ENCODE measurements at regions not wholly inside any gene's neighbourhood (a gene's known extent, or its start where the extent isn't known, plus 50 kb on each side); places are given as distances from the start of the nearest gene placed in this dataset.

GRCh38 chr15:47333734-47334133 is 383.6 kb upstream of the SEMA6D start:
- TF ChIP-seq TCF12 (IDR thresholded peaks at IDR 0.05; ENCODE audit: low read depth) = no peak
- TF ChIP-seq EGR1 (IDR thresholded peaks at IDR 0.05) = no peak
- no peak for TF ChIP-seq USF1 (IDR thresholded peaks at IDR 0.05)
- TF ChIP-seq RAD21 (IDR thresholded peaks at IDR 0.05; ENCODE audit: low read depth) = no peak
- TF ChIP-seq CREB1 (IDR thresholded peaks at IDR 0.05; ENCODE audit: low read depth) = no peak
- no peak for TF ChIP-seq EP300 (IDR thresholded peaks at IDR 0.05; ENCODE audit: borderline replicate concordance)
- no peak for TF ChIP-seq ZBTB7A (IDR thresholded peaks at IDR 0.05; ENCODE audit: low read depth)
- no peak for TF ChIP-seq FOXM1 (IDR thresholded peaks at IDR 0.05; ENCODE audit: borderline replicate concordance, low read depth)
- no peak for TF ChIP-seq NFIC (IDR thresholded peaks at IDR 0.05)
- TF ChIP-seq TEAD4 (IDR thresholded peaks at IDR 0.05) = no peak
- no peak for TF ChIP-seq REST (IDR thresholded peaks at IDR 0.05; ENCODE audit: low read depth)
- no peak for TF ChIP-seq TAF1 (IDR thresholded peaks at IDR 0.05; ENCODE audit: low read depth)

GRCh38 chr15:47334805-47335535 is 382.3 kb upstream of the SEMA6D start:
- no peak for TF ChIP-seq ZBTB7A (IDR thresholded peaks at IDR 0.05; ENCODE audit: low read depth)
- no peak for TF ChIP-seq EGR1 (IDR thresholded peaks at IDR 0.05)
- no peak for TF ChIP-seq FOXM1 (IDR thresholded peaks at IDR 0.05; ENCODE audit: borderline replicate concordance, low read depth)
- no peak for TF ChIP-seq CREB1 (IDR thresholded peaks at IDR 0.05; ENCODE audit: low read depth)
- no peak for TF ChIP-seq TEAD4 (IDR thresholded peaks at IDR 0.05)
- TF ChIP-seq USF1 (IDR thresholded peaks at IDR 0.05) = no peak

GRCh38 chr15:47337106-47337505 is 380.2 kb upstream of the SEMA6D start:
- TF ChIP-seq MAX (IDR thresholded peaks at IDR 0.05) = no peak

- TF ChIP-seq USF1 (IDR thresholded peaks at IDR 0.05) (no peak), NFIC (IDR thresholded peaks at IDR 0.05) (no peak)
These were observed 379.5 kb upstream of the SEMA6D start for GRCh38 chr15:47337836-47338235.

GRCh38 chr15:47338771-47339170 is 378.5 kb upstream of the SEMA6D start:
- no peak for TF ChIP-seq YY1 (IDR thresholded peaks at IDR 0.05; ENCODE audit: low read depth)

GRCh38 chr15:47339800-47340570 is 377.3 kb upstream of the SEMA6D start:
- TF ChIP-seq TEAD4 (IDR thresholded peaks at IDR 0.05) = no peak
- no peak for TF ChIP-seq USF1 (IDR thresholded peaks at IDR 0.05)
- TF ChIP-seq EP300 (IDR thresholded peaks at IDR 0.05; ENCODE audit: borderline replicate concordance) = no peak
- no peak for TF ChIP-seq EGR1 (IDR thresholded peaks at IDR 0.05)
- no peak for TF ChIP-seq ZBTB7A (IDR thresholded peaks at IDR 0.05; ENCODE audit: low read depth)
- no peak for TF ChIP-seq TAF1 (IDR thresholded peaks at IDR 0.05; ENCODE audit: low read depth)
- TF ChIP-seq REST (IDR thresholded peaks at IDR 0.05; ENCODE audit: low read depth) = no peak
- TF ChIP-seq MAX (IDR thresholded peaks at IDR 0.05) = no peak
